SK-N-SH (cell line): ENCODE measurements at regions not wholly inside any gene's neighbourhood (a gene's known extent, or its start where the extent isn't known, plus 50 kb on each side); places are given as distances from the start of the nearest gene placed in this dataset.

ENCODE experiments used
- CTCF ChIA-PET: fragments of 300-600, 350-600 bp; formaldehyde crosslinking; extraction: SDS; loops from one replicate; lab custom pipeline; 2021; lab: Yijun Ruan, JAX
- POLR2A ChIA-PET: fragments of 350-600 bp; sonication (Branson Sonifier 250); formaldehyde crosslinking; extraction: SDS; loops from one replicate; lab custom pipeline; 2020; ENCODE audit warnings: antibody characterized with exemption, inconsistent platforms; lab: Yijun Ruan, JAX
- DNase-seq: peaks from one replicate; pipeline ENCODE4 v3.0.0; 2012
- H2AFZ ChIP-seq: fragments of 200-600 bp; sonication (generic); 2 replicates; pipeline ENCODE4 v1.8.1; 2016; ENCODE audit warnings: antibody characterized with exemption, mild to moderate bottlenecking, low read depth
- H3F3A ChIP-seq: fragments of 200-600 bp; sonication (generic); replicated peaks from 2 replicates; pipeline ENCODE3; 2016; ENCODE audit warnings: antibody characterized with exemption, mild to moderate bottlenecking; ENCODE audit not compliant: insufficient read depth
- H3K27ac ChIP-seq, 2 experiments: fragments of 200-500 bp in 1 of 2; fragments of 200-600 bp in 1 of 2; sonication (Bioruptor generic) in 1 of 2; sonication (generic), shearing (Covaris generic) in 1 of 2; 2 replicates each; pipeline versions ENCODE4 v1.5.1 to v1.6.1; 2014 to 2016; ENCODE audit warnings: low read depth in 2 of 2, inconsistent platforms in 1 of 2, low read length in 1 of 2, mild to moderate bottlenecking in 1 of 2, mixed read lengths in 1 of 2
- H3K27me3 ChIP-seq: fragments of 200-600 bp; sonication (generic), shearing (Covaris generic); 2 replicates; pipeline ENCODE4 v1.6.1; 2016; ENCODE audit warnings: mixed run types; ENCODE audit not compliant: insufficient read depth
- H3K36me3 ChIP-seq, 2 experiments: fragments of 200-500 bp in 1 of 2; fragments of 200-600 bp in 1 of 2; sonication (Bioruptor generic) in 1 of 2; sonication (generic) in 1 of 2; replicated peaks in 1 of 2; 2 replicates each; pipeline versions ENCODE3 to v1.5.1; 2014 to 2016; ENCODE audit warnings: low read length in 1 of 2, mild to moderate bottlenecking in 1 of 2; ENCODE audit not compliant: insufficient read depth in 2 of 2, control insufficient read depth in 1 of 2
- H3K4me1 ChIP-seq, 2 experiments: fragments of 200-500 bp in 1 of 2; fragments of 200-600 bp in 1 of 2; sonication (Bioruptor generic) in 1 of 2; sonication (generic), shearing (Covaris generic) in 1 of 2; 2 replicates each; pipeline versions ENCODE4 v1.5.1 to v1.6.1; 2014 to 2016; ENCODE audit warnings: low read depth in 1 of 2, low read length in 1 of 2, mixed run types in 1 of 2; ENCODE audit not compliant: insufficient read depth in 2 of 2, control insufficient read depth in 1 of 2
- H3K4me2 ChIP-seq: fragments of 200-600 bp; sonication (generic), shearing (Covaris generic); 2 replicates; pipeline ENCODE4 v1.6.1; 2017; ENCODE audit warnings: mixed run types
- H3K4me3 ChIP-seq, 2 experiments: fragments of 200-500 bp in 1 of 2; fragments of 200-600 bp in 1 of 2; sonication (Bioruptor generic) in 1 of 2; sonication (generic), shearing (Covaris generic) in 1 of 2; 2 replicates each; pipeline versions ENCODE4 v1.5.1 to v1.8.1; 2014 to 2016; ENCODE audit warnings: low read depth in 2 of 2, inconsistent platforms in 1 of 2, low read length in 1 of 2, mild to moderate bottlenecking in 1 of 2, mixed read lengths in 1 of 2, moderate library complexity in 1 of 2
- H3K79me2 ChIP-seq: fragments of 200-600 bp; sonication (generic); 2 replicates; pipeline ENCODE4 v1.8.1; 2017; ENCODE audit warnings: mild to moderate bottlenecking; ENCODE audit not compliant: insufficient read depth
- H3K9ac ChIP-seq: fragments of 200-600 bp; sonication (generic); 2 replicates; pipeline ENCODE4 v1.6.1; 2017; ENCODE audit warnings: mixed run types
- H3K9me2 ChIP-seq: fragments of 200-600 bp; sonication (generic); 2 replicates; pipeline ENCODE4 v1.6.1; 2017; ENCODE audit warnings: mixed run types
- H3K9me3 ChIP-seq: fragments of 200-600 bp; sonication (generic); 2 replicates; pipeline ENCODE4 v1.6.1; 2017; ENCODE audit warnings: mixed run types, mild to moderate bottlenecking, moderate library complexity
- H4K20me1 ChIP-seq: fragments of 200-600 bp; sonication (generic); 2 replicates; pipeline ENCODE4 v1.6.1; 2017; ENCODE audit warnings: mild to moderate bottlenecking, mixed run types; ENCODE audit not compliant: insufficient read depth
- ELF1 ChIP-seq: IDR thresholded peaks from 2 replicates; pipeline ENCODE4 v1.4.0; 2012
- EP300 ChIP-seq, 2 experiments: IDR thresholded peaks; 2 replicates each; pipeline versions ENCODE4 v1.4.0 to v1.6.1; 2012; ENCODE audit warnings: borderline replicate concordance in 1 of 2, low read depth in 1 of 2, low read length in 1 of 2
- EZH2phosphoT487 ChIP-seq: fragments of 200-600 bp; sonication (generic); IDR thresholded peaks from 2 replicates; pipeline ENCODE4 v1.6.1; 2017; ENCODE audit warnings: low read depth, mixed run types, mild to moderate bottlenecking, antibody characterized with exemption, moderate library complexity, borderline replicate concordance
- FOXM1 ChIP-seq: IDR thresholded peaks from 2 replicates; pipeline ENCODE4 v1.4.0; 2012; ENCODE audit warnings: low read depth, mild to moderate bottlenecking
- GABPA ChIP-seq: IDR thresholded peaks from 2 replicates; pipeline ENCODE4 v1.4.0; 2012; ENCODE audit warnings: low read depth, mild to moderate bottlenecking
- MXI1 ChIP-seq: IDR thresholded peaks from 2 replicates; pipeline ENCODE4 v1.6.1; 2012; ENCODE audit warnings: mild to moderate bottlenecking, low read depth, low read length, improper control_type of control experiment
- NRF1 ChIP-seq: IDR thresholded peaks from 2 replicates; pipeline ENCODE4 v1.6.1; 2012; ENCODE audit warnings: low read depth, mild to moderate bottlenecking, low read length
- POLR2AphosphoS5 ChIP-seq: IDR thresholded peaks from 2 replicates; pipeline ENCODE4 v1.6.1; 2012; ENCODE audit warnings: low read depth, low read length
- RCOR1 ChIP-seq: fragments of 150-350 bp; IDR thresholded peaks from 2 replicates; pipeline ENCODE4 v1.6.1; 2017; ENCODE audit warnings: antibody characterized with exemption, low read length
- RFX5 ChIP-seq: IDR thresholded peaks from 2 replicates; pipeline ENCODE4 v1.6.1; 2012; ENCODE audit warnings: mild to moderate bottlenecking, improper control_type of control experiment, low read length
- RXRA ChIP-seq: IDR thresholded peaks from 2 replicates; pipeline ENCODE4 v1.4.0; 2012; ENCODE audit warnings: low read depth, mild to moderate bottlenecking, borderline replicate concordance
- SMC3 ChIP-seq: IDR thresholded peaks from 2 replicates; pipeline ENCODE4 v1.6.1; 2012; ENCODE audit warnings: low read depth, low read length, improper control_type of control experiment
- TAF1 ChIP-seq: IDR thresholded peaks from 2 replicates; pipeline ENCODE4 v1.6.1; 2012; ENCODE audit warnings: low read depth, mild to moderate bottlenecking, low read length, moderate library complexity, borderline replicate concordance
- whole genome bisulfite sequencing: methylation state at CpG from one replicate; pipeline ENCODE4 v1.1.6; 2017; ENCODE audit warnings: low lambda C conversion rate; 5-methylcytosine and 5-hydroxymethylcytosine counted together
- TF ChIP-seq, protein P1 (sequence below): fragments of 150-350 bp; IDR thresholded peaks from 2 replicates; pipeline ENCODE4 v1.6.1; 2017; ENCODE audit warnings: antibody characterized with exemption, low read length, low read depth, borderline replicate concordance
- TF ChIP-seq, protein P2 (sequence below): IDR thresholded peaks from 2 replicates; pipeline ENCODE4 v1.6.1; 2012; ENCODE audit warnings: mild to moderate bottlenecking, low read depth, low read length, moderate library complexity
- TF ChIP-seq, protein P3 (sequence below): IDR thresholded peaks from 2 replicates; pipeline ENCODE4 v1.4.0; 2012; ENCODE audit warnings: low read depth, borderline replicate concordance

DNA sequence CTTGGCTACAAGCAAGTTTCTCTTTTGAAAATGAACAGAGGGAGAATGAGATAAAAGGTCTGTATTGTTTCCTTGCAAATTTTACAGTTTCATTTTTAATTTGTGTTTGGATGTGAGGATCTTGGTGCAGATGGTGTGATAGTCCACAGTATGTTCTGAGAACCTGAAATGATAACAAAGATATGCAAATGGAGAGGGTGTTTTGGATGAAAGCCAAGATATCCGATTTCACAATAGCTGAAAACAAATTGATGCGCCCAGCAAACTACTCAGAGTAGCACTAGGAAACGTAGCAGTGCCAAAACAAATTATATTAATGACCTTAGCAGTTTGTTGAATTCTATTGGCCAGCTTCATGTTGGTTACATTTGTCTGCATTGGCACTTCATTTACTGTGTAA is 683.5 kb downstream of the TMEM182 start:
- CTCF ChIA-PET, result no interaction called here
- H3K4me2 ChIP-seq, result no peak overlapping the region
- POLR2A ChIA-PET, result no interaction called here
- no peak for TF ChIP-seq RCOR1
- TF ChIP-seq RFX5, result no peak
- no peak for TF ChIP-seq ELF1
- no peak for TF ChIP-seq TAF1
- TF ChIP-seq NRF1, result no peak
- TF ChIP-seq POLR2AphosphoS5, result no peak
- no peak for TF ChIP-seq EZH2phosphoT487
- TF ChIP-seq, protein P1, sequence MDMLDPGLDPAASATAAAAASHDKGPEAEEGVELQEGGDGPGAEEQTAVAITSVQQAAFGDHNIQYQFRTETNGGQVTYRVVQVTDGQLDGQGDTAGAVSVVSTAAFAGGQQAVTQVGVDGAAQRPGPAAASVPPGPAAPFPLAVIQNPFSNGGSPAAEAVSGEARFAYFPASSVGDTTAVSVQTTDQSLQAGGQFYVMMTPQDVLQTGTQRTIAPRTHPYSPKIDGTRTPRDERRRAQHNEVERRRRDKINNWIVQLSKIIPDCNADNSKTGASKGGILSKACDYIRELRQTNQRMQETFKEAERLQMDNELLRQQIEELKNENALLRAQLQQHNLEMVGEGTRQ, result no peak
- TF ChIP-seq MXI1, result no peak
- no peak for TF ChIP-seq RXRA
- no peak for TF ChIP-seq EP300 (IDR thresholded peaks at IDR 0.05; ENCODE audit: borderline replicate concordance in 1 of 2, low read depth in 1 of 2, low read length in 1 of 2)
- TF ChIP-seq SMC3, result no peak
- TF ChIP-seq, protein P2, sequence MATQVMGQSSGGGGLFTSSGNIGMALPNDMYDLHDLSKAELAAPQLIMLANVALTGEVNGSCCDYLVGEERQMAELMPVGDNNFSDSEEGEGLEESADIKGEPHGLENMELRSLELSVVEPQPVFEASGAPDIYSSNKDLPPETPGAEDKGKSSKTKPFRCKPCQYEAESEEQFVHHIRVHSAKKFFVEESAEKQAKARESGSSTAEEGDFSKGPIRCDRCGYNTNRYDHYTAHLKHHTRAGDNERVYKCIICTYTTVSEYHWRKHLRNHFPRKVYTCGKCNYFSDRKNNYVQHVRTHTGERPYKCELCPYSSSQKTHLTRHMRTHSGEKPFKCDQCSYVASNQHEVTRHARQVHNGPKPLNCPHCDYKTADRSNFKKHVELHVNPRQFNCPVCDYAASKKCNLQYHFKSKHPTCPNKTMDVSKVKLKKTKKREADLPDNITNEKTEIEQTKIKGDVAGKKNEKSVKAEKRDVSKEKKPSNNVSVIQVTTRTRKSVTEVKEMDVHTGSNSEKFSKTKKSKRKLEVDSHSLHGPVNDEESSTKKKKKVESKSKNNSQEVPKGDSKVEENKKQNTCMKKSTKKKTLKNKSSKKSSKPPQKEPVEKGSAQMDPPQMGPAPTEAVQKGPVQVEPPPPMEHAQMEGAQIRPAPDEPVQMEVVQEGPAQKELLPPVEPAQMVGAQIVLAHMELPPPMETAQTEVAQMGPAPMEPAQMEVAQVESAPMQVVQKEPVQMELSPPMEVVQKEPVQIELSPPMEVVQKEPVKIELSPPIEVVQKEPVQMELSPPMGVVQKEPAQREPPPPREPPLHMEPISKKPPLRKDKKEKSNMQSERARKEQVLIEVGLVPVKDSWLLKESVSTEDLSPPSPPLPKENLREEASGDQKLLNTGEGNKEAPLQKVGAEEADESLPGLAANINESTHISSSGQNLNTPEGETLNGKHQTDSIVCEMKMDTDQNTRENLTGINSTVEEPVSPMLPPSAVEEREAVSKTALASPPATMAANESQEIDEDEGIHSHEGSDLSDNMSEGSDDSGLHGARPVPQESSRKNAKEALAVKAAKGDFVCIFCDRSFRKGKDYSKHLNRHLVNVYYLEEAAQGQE, result no peak
- TF ChIP-seq FOXM1, result no peak
- TF ChIP-seq, protein P3, sequence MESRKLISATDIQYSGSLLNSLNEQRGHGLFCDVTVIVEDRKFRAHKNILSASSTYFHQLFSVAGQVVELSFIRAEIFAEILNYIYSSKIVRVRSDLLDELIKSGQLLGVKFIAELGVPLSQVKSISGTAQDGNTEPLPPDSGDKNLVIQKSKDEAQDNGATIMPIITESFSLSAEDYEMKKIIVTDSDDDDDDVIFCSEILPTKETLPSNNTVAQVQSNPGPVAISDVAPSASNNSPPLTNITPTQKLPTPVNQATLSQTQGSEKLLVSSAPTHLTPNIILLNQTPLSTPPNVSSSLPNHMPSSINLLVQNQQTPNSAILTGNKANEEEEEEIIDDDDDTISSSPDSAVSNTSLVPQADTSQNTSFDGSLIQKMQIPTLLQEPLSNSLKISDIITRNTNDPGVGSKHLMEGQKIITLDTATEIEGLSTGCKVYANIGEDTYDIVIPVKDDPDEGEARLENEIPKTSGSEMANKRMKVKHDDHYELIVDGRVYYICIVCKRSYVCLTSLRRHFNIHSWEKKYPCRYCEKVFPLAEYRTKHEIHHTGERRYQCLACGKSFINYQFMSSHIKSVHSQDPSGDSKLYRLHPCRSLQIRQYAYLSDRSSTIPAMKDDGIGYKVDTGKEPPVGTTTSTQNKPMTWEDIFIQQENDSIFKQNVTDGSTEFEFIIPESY, result no peak
- TF ChIP-seq GABPA, result no peak
- TF ChIP-seq, all 33 proteins: peak for 0
- Histone ChIP-seq H3K9ac (no peak overlapping the region), H4K20me1 (no peaks in the 10 kb centered on the region), H3K36me3 (no peaks in the 10 kb centered on the region), H3K9me2 (no peaks in the 10 kb centered on the region), H3K4me3 (no peak overlapping the region), H3K4me1 (no peaks in the 10 kb centered on the region), H3K9me3 (no peaks in the 10 kb centered on the region), H3K27ac (no peak overlapping the region), H2AFZ (no peak overlapping the region), H3K79me2 (no peaks in the 10 kb centered on the region), H3F3A (no peaks in the 10 kb centered on the region), H3K27me3 (no peaks in the 10 kb centered on the region)
- DNase-seq, result no peak
- 0% methylated on average over 3 of the region's 3 CpGs for WGBS
